ENCODE measurements at regions not wholly inside any gene's neighbourhood (a gene's known extent, or its start where the extent isn't known, plus 50 kb on each side); places are given as distances from the start of the nearest gene placed in this dataset.

GRCh38 chrX:39174241-39174771, 373.0 kb downstream of the MID1IP1 start:
- TF ChIP-seq CTCF (IDR thresholded peaks at IDR 0.05; ENCODE audit: low read depth, low read length, missing control alignments) = no peak
- H3K4me3 ChIP-seq (ENCODE audit: low read depth, low read length) = no peak overlapping the region
- in situ Hi-C loops (cut with HindIII; ENCODE audit: low sequenced_read_pairs) = no loop called here
- DNase-seq (ENCODE audit: low read depth) = no peak

GRCh38 chrX:39174772-39175417, 373.6 kb downstream of the MID1IP1 start:
- H3K4me3 ChIP-seq (ENCODE audit: low read depth, low read length) = no peak overlapping the region
- in situ Hi-C loops (cut with HindIII; ENCODE audit: low sequenced_read_pairs) = no loop called here
- no peak for TF ChIP-seq CTCF (IDR thresholded peaks at IDR 0.05; ENCODE audit: low read depth, low read length, missing control alignments)
- DNase-seq (ENCODE audit: low read depth) = no peak

GRCh38 chrX:39175418-39176057, 374.3 kb downstream of the MID1IP1 start:
- no peak for TF ChIP-seq CTCF (IDR thresholded peaks at IDR 0.05; ENCODE audit: low read depth, low read length, missing control alignments)
- no peak overlapping the region for H3K4me3 ChIP-seq (ENCODE audit: low read depth, low read length)
- no peak for DNase-seq (ENCODE audit: low read depth)
- in situ Hi-C loops (cut with HindIII; ENCODE audit: low sequenced_read_pairs) = no loop called here

GRCh38 chrX:39176105-39176504, 374.8 kb downstream of the MID1IP1 start:
- in situ Hi-C loops (cut with HindIII; ENCODE audit: low sequenced_read_pairs) = no loop called here
- no peak overlapping the region for H3K4me3 ChIP-seq (ENCODE audit: low read depth, low read length)
- TF ChIP-seq CTCF (IDR thresholded peaks at IDR 0.05; ENCODE audit: low read depth, low read length, missing control alignments) = no peak
- DNase-seq (ENCODE audit: low read depth) = no peak

GRCh38 chrX:39189431-39189830, 388.2 kb downstream of the MID1IP1 start:
- DNase-seq (ENCODE audit: low read depth) = no peak
- H3K4me3 ChIP-seq (ENCODE audit: low read depth, low read length) = no peak overlapping the region
- no peak for TF ChIP-seq CTCF (IDR thresholded peaks at IDR 0.05; ENCODE audit: low read depth, low read length, missing control alignments)
- in situ Hi-C loops (cut with HindIII; ENCODE audit: low sequenced_read_pairs) = no loop called here

- TF ChIP-seq CTCF (IDR thresholded peaks at IDR 0.05; ENCODE audit: low read depth, low read length, missing control alignments) = no peak
- no peak for DNase-seq (ENCODE audit: low read depth)
- in situ Hi-C loops (cut with HindIII; ENCODE audit: low sequenced_read_pairs) = no loop called here
- H3K4me3 ChIP-seq (ENCODE audit: low read depth, low read length) = no peak overlapping the region
Measured at GRCh38 chrX:39194673-39195072, 393.4 kb downstream of the MID1IP1 start.
